GM18909 (cell line): ENCODE measurements at regions not wholly inside any gene's neighbourhood (a gene's known extent, or its start where the extent isn't known, plus 50 kb on each side); places are given as distances from the start of the nearest gene placed in this dataset.
"Not testable (repeated sequence)": the region's sequence is repeated elsewhere in the genome, so short reads cannot be mapped to it uniquely, and the experiment has no call there.

Source experiments
- ATAC-seq: cut with Tn5 transposase; IDR thresholded peaks from one replicate; pipeline ENCODE4 v1.9.1; 2021; ENCODE audit warnings: mild to moderate bottlenecking; ENCODE audit not compliant: unreplicated experiment, poor library complexity

DNA sequence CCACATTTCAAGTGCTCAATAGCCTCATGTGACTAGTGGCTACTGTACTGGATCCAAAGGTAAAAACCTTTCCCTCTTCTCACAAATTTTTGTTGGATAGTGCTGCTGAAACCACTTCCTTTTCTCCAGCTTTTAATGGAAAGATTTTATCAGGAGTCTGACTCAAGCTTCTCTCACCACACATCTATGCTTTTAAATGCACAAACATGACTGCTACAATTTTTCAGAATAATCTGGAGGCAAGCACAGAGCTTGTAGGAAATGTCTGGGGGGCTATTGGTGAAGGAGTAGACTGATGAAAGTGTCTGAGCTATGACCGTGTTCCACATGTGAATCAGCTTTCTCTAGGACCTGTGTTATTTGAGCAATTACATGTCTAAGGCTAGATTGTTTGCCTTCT, 101.1 kb upstream of the FAT3 start:
- ATAC-seq: no peak

DNA sequence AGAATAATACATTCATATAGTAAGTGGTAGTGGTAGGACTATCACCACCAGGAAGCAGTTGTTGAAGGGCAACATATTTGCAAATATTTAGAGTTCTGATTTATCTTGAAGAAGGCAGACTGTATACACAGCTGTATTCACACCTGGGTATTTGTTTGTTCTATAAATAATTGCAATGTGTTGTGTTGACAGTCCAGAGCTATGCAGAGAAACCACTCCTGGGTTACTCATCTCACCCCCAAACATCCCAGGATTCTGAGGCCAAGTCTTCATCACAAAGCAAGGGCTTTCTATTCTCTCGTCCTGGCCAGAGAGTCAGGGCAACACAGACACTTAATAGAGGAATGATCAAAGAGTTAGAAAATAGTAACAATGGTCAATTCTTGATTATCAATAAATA, 102.1 kb upstream of the FAT3 start:
- no peak for ATAC-seq

DNA sequence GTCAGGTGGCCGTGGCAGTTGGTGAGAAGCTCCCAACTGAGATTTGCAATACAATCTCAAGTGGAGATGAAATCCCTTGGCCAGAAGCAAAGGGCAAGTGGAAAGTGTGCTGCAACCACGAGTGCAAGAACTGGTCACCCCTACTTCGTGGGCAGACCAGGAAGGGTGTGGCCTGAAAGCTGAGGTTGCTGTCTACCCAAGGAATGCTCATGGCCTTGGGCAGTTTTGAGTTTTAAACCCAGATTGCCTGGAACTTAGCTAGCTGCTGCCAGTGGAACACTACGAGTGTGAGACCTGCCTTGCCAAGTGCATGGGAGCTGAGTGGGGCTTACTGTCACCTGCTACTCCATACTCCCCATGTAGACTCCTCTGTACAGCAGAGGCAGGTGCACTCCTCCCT, 113.3 kb upstream of the FAT3 start:
- no peak for ATAC-seq

DNA sequence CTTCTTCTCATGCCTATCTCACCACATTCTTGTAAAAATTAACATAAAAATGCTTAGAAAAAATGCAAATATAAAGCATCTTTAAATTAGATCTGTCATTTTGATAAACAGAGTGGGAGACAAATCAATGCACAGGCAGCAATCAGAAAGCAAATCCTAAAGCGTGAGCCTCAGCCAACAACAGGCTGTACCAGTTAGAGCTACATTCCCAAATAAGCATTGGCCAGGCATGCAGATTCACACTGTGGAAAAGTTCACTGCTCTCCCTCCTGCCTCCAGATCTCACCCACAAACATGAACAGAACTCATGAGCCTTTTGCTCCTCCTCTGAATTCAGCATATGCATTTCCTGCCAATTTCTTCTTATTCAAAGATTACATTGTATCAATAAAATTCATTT, 115.2 kb upstream of the FAT3 start:
- no peak for ATAC-seq

DNA sequence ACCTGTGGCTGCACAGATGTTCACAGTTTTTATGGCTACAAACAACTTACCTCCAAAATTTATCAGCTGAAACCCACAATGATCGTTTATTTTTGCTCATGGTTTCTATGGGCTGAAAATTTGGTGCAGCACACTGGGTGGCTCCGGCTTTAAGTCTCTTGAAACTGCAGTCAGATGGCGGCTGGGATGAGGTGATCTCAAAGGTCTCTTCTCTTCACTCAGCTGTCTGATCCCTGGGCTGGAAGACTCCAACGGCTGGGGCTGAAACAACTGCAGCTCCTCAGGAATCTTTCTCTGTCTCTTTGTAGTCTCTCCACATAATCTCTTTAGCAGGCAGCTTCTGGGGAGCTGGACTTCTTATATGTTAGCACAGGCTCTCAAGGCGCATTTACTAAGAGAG, 117.3 kb upstream of the FAT3 start:
- no peak for ATAC-seq

DNA sequence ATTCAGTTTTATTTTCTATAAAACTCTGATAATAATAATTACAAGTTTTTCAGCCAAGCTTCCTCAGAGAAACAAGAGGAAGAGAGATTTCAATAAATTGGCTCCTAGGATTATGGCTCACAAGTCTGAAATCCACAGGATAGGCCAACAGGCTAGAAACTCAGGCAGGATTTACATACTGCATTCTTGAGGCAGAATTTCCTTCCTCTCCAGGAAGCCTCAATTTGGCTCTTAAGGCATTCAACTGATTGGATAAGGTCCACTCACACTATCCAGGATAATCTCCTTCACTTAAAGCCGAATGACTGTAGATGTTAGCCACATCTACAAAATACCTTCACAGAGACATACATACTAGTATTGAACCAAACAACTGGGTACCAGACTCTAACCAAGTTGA, 120.3 kb upstream of the FAT3 start:
- ATAC-seq: no peak

DNA sequence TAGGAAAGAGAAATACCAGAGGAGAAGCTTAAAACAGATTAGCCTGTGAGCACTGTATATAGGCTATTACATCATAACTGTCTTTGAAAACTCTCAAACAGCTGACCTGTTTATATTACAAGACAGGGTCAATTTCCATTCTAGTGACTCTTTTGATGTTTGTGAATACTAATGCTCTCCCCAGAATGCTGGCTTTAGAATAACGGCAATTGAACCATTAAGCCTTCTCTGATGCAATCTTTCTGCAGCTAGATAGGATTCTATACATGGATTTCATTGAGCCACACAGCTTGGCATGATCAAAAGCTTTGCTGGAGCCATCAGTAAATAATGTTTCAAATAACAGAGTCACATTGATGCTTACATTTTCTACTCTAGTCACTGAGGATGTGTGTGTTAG, 122.7 kb upstream of the FAT3 start:
- ATAC-seq: no peak

DNA sequence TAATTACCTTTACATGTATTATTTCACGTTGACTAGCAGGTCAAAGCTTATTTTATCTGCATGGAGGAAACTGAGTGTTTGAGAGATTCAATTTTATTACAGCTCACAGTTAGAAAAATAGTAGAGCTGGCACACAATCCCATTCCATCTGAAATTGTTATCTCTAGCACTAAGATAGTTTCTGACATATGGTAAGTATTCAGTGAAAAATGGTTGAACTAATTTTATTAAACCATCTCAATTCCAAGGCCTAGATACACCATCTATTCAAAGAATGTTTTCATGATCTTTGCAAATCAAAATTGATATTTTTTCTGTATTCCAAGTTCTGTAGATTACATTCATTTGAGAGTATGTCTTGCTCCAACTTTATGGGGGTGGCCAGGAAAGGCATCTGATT, 125.4 kb upstream of the FAT3 start:
- ATAC-seq: no peak

DNA sequence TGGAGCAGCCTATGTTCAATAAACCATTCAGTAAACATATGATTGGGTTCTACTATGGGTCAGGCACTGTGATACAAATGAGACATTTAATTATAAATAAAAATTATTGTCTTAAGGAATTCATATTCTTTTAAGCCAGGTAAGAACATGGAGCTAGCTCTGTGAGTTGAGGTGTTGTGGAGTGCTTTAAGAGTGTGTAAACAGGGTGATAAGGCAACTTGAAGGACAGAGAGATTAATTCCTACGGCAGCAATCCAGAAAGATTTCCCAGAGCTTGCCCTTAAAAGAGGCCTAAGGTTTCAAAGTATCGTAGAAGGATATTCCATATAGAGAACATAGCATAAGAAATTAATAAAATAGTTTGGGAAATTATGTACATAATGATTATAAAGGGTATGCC, 126.4 kb upstream of the FAT3 start:
- no peak for ATAC-seq

DNA sequence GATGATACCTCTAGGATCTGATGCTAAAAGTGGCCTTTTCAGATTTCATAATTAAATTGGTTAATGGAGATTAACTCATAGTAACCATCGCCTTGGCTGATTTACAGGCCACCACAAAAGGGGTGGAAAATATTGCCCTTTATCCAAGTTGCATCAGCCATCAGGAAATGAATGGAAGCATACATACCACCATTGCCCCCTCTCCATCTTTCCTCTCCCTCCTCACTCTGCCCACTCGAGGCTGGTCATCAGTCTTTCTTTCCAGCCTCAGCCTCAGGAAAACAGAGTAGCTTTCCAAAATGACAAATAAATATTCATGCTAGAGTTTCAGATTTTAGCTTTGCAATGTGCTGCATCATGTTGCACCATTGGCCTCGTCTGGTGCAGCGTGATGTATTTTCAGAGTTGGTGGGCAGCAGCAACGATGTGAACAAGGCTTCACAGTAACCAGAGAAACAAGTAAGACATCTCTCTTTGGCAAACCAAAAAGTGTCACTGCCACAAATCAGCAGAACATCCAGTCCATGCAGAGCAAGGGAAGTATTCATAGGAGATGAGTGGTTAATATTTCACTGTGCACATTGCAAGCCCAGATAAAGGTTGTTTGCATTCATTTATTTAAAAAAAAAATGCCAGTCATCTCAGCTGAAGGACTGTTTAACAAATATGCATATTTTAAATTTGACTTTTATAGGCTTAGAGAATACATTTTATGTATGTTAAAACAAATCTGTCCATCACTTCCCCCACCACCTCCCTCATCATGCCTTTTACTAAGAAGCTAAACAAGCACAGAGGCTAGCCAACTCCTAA, 136.7 kb upstream of the FAT3 start:
- ATAC-seq: no peak

DNA sequence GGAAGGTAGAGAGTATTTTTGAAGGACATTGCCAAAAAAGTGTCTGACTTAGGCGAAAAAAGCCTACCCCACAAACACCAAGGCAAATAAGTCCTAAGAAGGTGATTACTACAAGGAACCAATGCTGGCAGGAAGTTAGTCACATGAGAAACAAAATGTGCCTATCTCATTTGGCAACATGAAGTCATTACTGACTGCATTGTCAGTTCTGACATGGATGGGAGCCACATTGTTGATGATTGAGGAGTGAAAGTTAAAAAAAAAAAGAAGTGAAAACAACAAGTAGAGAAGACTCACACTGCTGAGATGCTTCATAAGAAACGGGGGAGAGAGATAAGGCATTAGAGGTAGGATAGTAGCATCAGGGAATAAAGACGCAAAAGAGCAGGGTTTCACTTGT, 141.5 kb upstream of the FAT3 start:
- ATAC-seq: no peak

DNA sequence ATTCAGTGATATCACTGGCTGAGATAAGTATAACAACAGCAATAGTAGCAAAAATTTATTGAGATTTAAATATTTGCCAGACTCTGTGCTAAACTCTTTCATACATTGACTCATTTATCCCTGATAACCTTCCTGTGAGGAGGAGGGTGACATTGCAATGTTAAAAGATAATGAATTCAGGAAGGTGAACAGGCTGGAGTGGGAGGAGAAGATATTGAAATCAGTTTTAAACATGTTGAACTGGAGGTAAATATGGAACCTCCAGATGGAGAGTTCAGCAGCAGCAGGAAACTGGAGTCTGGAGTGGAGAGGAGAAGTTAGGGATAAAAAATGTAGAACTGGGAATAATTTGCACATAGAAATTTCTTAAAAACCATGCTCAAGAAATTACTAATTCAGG, 142.0 kb upstream of the FAT3 start:
- no peak for ATAC-seq

DNA sequence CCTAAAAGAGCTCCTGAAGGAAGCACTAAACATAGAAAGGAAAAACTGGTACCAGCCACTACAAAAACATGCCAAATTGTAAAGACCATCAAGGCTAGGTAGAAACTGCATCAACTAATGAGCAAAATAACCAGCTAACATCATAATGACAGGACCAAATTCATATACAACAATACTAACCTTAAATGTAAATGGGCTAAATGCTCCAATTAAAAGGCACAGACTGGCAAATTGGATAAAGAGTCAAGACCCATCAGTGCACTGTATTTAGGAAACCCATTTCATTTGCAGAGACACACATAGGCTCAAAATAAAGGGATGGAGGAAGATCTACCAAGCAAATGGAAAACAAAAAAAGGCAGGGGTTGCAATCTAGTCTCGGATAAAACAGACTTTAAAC, 150.1 kb upstream of the FAT3 start:
- ATAC-seq: not testable (repeated sequence)

DNA sequence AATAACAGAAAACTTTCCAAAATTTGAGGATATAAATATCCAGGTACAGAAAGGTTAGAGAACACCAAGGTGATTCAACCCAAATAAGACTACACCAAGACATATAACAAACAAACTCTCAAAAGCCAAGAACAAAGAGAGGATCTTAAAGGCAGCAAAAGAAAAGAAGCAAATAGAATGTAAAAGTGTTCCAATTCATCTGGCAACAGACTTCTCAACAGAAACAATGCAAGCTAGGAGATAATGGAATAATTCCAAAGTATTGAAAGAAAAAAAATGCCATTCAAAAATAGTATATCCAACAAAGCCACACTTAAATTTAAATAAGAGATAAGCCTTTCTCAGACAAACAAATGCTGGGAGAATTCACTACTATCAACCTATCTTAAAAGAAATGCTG, 153.0 kb upstream of the FAT3 start:
- no peak for ATAC-seq

DNA sequence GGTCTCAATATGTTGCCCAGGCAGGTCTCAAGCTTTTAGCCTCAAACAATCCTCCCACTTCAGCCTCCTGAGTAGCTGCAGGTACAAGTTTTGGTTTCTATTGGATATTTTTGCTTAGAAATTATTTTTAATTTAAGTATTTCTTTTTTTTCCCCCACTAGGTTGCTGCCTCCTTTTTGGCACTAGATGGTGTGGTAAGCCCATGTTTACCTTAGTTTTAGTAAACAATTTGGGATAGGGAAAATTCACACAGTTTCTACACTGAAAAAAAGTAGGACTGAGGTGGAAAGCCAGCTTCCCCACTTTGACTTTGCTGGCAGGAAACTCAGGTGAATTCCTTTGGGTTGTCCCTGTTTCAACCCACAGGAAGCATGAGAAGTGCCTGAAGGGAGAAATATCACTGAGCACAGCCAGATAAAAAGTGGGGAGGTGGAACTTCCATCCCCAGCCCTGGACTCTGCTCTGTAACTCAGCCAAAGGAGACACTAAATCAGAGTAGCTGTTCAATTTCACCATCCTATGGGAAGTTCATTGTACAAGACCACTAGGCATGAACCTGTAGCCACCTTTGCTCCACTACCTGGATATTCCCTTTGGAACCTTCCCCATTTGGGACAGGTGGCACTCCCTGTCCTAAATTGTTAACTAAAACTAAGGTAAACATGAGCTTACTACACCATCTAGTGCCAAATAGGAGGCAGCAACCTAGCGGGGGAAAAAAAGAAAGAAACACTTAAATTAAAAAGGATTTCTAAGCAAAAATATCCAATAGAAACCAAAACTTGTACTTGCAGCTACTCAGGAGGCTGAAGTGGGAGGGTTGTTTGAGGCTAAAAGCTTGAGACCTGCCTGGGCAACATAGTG, 154.4 kb upstream of the FAT3 start:
- ATAC-seq: no peak

DNA sequence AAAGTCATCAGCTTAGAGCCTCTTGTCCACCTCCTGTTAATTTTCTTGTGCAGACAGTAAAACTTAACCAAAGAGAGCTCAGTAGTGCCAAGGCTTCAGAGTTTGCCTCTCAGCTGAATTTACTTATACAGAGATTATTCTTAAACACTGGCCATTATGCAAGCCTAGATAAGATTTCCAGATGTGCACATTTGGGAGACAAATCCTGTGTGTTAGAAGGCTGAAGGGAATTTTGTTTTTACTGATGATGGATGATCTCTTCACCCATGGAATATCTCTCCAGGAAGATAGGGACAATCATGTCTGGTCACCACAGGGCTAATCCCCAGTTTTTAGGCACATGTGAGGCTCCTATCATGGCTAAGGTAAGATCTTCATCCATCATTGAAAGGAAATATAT, 157.6 kb upstream of the FAT3 start:
- no peak for ATAC-seq

DNA sequence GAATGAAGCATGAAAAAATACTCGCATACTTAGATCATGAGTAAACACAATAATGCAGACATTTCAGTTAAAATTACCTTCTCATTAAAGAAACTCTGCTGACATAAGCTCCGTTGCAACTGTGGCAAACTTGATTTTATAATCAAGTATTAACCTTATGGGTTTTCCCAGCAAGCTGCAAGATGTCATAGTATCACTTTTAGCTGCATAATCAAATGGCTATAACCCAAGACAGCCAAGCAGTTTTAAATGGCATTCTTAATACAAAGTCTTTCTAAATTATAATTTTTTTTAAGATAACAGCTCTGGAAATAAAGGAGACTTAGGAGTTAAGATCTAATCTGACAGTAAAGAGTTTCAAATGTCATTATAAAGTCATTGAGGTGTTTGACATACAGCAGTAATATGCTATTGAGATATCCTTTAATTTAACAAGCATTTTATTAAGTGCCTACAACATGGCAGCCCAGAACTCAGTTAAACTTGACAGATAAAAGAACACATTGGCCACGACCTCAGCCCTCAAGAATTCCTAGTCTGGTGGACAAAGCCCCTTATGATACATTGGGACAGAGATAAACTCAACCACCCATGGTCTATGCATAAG, 163.1 kb upstream of the FAT3 start:
- ATAC-seq: no peak

DNA sequence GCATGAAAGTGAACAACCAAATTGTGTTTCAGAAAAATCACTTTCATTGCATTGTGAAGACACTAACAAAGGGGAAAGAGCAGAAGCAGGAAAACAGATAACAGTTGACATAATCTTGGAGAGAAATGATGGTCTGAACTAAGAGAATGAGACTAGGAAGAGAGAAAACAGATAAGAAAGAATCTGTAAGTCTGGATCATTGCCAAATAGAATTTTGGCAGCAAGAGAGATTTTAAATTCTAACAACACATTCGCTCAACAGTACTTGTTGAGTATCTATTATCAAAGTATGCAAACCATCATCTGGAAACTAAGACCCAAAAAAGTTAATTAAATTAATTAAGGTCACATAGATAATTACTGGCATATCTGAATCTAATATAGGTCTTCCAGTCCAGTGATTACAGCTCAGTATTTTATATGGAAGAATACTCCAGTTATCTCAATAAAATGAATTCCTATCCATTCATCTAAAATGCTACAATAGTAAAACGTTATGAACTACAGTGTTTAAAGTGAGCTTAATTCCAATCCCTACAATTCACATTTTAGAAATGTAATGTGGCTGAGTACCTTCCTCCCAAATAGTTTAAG, 166.7 kb upstream of the FAT3 start:
- no peak for ATAC-seq

DNA sequence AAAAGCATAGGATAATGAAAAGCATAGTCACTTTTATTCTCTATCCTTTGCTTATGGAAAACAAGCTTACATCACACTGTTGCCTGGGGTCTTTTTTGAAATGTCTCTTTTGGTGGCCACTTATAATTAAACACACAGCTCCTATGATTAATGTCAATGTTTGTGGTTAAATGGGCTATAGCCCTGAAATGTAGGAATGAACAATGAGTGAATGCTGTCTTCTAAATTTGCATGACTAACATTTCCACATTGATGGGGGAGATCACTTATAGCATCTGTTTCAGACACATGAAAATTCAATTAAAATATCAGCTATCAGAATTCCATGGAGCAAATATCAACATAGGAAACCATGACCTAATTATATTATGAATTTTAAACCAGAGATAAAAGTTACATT, 171.4 kb upstream of the FAT3 start:
- no peak for ATAC-seq

DNA sequence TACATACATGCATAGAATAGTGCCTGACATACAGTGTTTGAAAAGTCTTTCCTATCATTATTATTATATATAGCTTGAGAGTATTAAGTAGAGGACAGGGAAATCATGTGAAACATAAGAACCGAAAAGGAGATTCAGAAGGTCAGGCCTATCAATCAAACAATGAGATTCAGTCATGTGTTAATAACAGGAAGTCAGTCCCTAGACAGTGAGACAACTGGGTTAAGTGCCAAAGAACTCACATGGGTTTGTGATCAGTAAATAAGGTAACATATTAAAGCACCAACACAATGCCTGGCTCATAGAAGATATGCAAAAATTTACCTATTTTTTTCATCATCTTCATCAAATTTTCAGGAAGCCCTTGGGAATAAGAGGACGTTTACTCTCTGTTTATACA, 174.3 kb upstream of the FAT3 start:
- ATAC-seq: no peak

DNA sequence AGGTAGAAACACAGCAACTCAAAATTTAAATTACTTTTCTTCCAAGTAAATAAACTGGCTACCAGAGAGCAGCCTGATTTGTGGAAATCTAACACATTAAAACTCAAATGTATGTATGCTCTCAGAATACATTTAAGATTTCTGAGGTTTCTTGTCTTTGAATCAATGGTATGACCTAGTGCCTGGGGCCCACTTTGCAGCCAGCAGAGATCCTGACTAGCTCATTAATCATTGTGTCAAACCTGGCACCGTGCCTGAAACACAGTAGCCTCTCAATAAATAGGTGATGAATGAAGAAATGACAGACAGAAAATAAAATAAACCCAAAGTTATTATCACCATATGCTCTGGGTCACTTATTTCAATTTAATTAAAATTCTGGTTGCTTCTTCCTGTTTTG, 176.2 kb upstream of the FAT3 start:
- no peak for ATAC-seq
